Kidney epithelial cell (primary cell): ENCODE measurements at regions not wholly inside any gene's neighbourhood (a gene's known extent, or its start where the extent isn't known, plus 50 kb on each side); places are given as distances from the start of the nearest gene placed in this dataset.

Source experiments
- DNase-seq: peaks from one replicate; pipeline ENCODE4 v3.0.0-alpha.2; 2010; ENCODE audit warnings: low read depth
- H3K27me3 ChIP-seq: 2 replicates; pipeline ENCODE4 v1.6.0; 2011; ENCODE audit warnings: low read length; ENCODE audit not compliant: control insufficient read depth, insufficient read depth
- H3K36me3 ChIP-seq: 2 replicates; pipeline ENCODE4 v1.5.1; 2011; ENCODE audit warnings: low read length; ENCODE audit not compliant: control insufficient read depth, insufficient read depth
- H3K4me3 ChIP-seq: 2 replicates; pipeline ENCODE4 v1.5.1; 2011; ENCODE audit warnings: low read depth, mild to moderate bottlenecking, control low read depth, low read length
- TF ChIP-seq, protein P1 (sequence below): IDR thresholded peaks from 2 replicates; pipeline ENCODE4 v1.5.1; 2011; ENCODE audit warnings: mild to moderate bottlenecking, moderate library complexity, low read length, control low read depth, inconsistent platforms; ENCODE audit not compliant: insufficient read depth, poor library complexity, severe bottlenecking

GRCh38 chr5:30390095-30390494 lies 803.4 kb upstream of the CDH6 start:
- DNase-seq, result no peak
- Histone ChIP-seq H3K27me3 (no peaks in the 10 kb centered on the region), H3K4me3 (no peak overlapping the region), H3K36me3 (no peaks in the 10 kb centered on the region)
- TF ChIP-seq, protein P1, sequence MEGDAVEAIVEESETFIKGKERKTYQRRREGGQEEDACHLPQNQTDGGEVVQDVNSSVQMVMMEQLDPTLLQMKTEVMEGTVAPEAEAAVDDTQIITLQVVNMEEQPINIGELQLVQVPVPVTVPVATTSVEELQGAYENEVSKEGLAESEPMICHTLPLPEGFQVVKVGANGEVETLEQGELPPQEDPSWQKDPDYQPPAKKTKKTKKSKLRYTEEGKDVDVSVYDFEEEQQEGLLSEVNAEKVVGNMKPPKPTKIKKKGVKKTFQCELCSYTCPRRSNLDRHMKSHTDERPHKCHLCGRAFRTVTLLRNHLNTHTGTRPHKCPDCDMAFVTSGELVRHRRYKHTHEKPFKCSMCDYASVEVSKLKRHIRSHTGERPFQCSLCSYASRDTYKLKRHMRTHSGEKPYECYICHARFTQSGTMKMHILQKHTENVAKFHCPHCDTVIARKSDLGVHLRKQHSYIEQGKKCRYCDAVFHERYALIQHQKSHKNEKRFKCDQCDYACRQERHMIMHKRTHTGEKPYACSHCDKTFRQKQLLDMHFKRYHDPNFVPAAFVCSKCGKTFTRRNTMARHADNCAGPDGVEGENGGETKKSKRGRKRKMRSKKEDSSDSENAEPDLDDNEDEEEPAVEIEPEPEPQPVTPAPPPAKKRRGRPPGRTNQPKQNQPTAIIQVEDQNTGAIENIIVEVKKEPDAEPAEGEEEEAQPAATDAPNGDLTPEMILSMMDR, result no peak

- H3K36me3 ChIP-seq, result no peaks in the 10 kb centered on the region
- TF ChIP-seq, protein P1, result no peak
- H3K4me3 ChIP-seq, result no peak overlapping the region
- H3K27me3 ChIP-seq, result no peaks in the 10 kb centered on the region
- no peak for DNase-seq
These were observed 805.4 kb upstream of the CDH6 start for GRCh38 chr5:30387974-30388632.

- TF ChIP-seq, protein P1, result no peak
- DNase-seq, result no peak
- no peaks in the 10 kb centered on the region for H3K36me3 ChIP-seq
- H3K4me3 ChIP-seq, result no peak overlapping the region
- H3K27me3 ChIP-seq, result no peaks in the 10 kb centered on the region
These were observed 807.7 kb upstream of the CDH6 start for GRCh38 chr5:30385754-30386153.

DNA sequence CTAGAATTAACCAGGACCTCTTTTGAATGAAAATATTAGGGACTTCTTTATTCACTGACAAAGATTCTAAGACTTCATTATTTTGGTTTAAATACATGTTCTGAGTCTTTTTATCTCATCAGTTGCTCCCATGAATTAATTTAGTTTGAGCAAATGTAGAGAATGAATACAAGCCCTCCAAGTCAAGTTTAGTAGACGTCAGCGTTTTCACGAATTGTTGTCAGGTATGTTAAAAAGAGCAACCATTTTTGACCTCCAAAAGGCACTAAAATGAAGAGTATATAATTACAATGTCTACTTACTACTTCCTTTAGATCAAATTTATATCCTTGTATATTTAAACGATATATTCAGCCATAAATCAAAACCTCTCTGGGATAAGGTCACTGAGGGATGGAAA lies 809.3 kb upstream of the CDH6 start:
- Histone ChIP-seq H3K4me3 (no peak overlapping the region), H3K36me3 (no peaks in the 10 kb centered on the region), H3K27me3 (no peaks in the 10 kb centered on the region)
- TF ChIP-seq, protein P1, result no peak
- no peak for DNase-seq

- Histone ChIP-seq H3K4me3 (no peak overlapping the region), H3K27me3 (no peaks in the 10 kb centered on the region), H3K36me3 (no peaks in the 10 kb centered on the region)
- TF ChIP-seq, protein P1, result no peak
- no peak for DNase-seq
These were observed 813.3 kb upstream of the CDH6 start for GRCh38 chr5:30380228-30380627.

- no peak for DNase-seq
These were observed 816.6 kb upstream of the CDH6 start for GRCh38 chr5:30376848-30377247.

More at GRCh38 chr5:30376848-30377247, 816.6 kb upstream of the CDH6 start:
- H3K4me3 ChIP-seq, result no peak overlapping the region
- H3K27me3 ChIP-seq, result no peaks in the 10 kb centered on the region
- no peaks in the 10 kb centered on the region for H3K36me3 ChIP-seq
- TF ChIP-seq, protein P1, result no peak
